H54 (cell line): ENCODE measurements at regions not wholly inside any gene's neighbourhood (a gene's known extent, or its start where the extent isn't known, plus 50 kb on each side); places are given as distances from the start of the nearest gene placed in this dataset.

ENCODE experiments used
- DNase-seq: peaks from one replicate; pipeline ENCODE4 v3.0.0; 2011; ENCODE audit warnings: low spot score, mixed read lengths; ENCODE audit not compliant: insufficient read length
- FAIRE-seq: peaks from 3 replicates; lab custom pipeline; 2011; peaks lifted over from hg19 to GRCh38; lab: Jason Lieb, UNC
- POLR2A ChIP-seq: IDR thresholded peaks from 2 replicates; pipeline ENCODE4 v1.6.1; 2011; ENCODE audit warnings: low read depth, mild to moderate bottlenecking, low read length

DNA sequence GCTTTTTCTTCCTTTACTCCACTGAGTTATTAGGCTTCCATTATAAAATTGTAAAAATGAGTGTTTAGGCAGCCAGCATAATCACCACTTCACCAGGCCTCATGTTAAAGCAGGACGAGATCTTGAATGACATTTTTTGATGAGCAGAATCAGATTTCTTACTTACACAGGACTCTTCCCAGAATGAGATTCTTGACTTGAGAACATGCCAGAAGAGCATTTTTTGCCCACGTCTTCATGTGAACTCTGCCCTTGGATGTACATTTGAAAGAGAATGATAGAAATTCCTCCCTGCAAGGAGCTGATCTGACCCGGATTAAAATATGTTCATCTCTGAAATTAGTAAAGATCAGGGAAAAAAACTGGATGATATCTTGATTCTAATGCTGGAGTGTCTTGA lies 212.1 kb upstream of the ADRA1B start:
- TF ChIP-seq POLR2A: no peak
- DNase-seq (no peak), FAIRE-seq (no peak)

DNA sequence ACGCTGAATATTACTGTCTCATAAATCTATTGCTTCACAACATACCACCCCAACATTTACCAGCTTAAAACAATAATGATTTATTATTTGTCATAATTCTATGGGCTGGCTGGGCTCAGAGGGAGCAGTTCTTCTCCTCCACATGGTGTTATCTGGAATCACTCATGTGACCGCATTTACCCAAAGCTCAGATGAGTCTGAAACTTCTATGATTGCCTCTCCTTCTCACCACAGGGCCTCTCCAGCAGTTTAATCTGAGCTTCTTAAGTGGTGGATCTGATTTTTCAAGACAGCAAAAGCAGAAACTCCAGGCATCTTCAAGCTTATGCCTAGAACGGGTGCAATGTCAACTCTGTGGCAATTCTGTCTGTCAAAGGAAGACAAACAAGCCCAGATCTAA lies 210.3 kb upstream of the ADRA1B start:
- FAIRE-seq (no peak), DNase-seq (no peak)
- TF ChIP-seq POLR2A: no peak

DNA sequence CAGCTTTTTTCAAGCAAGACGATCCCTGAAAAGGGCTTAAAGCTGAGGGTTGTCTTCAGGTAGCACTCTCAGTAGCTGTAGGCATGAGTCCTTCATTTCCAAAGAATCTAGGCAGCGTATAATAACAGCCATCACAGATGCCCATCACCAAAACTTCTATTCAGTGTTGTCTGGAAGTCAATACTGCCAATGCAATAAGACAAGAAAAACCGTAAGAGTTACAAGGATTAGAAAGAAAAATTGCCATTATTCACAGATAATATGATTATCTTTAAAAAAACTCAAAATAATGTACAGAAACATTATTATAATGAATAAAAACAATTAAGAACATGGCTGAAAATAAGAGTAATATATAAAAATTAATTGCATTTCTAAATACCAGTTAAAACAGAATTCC lies 208.2 kb upstream of the ADRA1B start:
- DNase-seq (no peak), FAIRE-seq (no peak)
- no peak for TF ChIP-seq POLR2A

DNA sequence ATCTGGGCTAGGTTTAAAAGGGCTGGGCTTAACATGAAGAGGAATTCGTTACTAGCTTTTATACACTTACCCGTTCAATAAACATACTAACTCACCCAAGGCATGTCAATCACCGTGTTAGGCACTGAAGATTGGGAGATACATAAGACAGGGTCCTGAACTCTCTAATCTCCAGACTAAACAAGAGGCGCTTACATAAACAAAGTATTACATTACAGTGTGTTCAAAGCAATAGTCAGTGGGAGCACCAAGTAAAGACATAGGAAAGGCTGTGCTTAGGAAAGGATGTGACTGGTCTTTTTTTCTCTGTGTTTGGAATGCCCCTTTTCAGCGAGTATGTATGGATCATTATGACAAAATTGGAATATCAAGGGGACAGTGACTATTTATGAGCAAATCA lies 203.6 kb upstream of the ADRA1B start:
- no peak for TF ChIP-seq POLR2A
- DNase-seq (no peak), FAIRE-seq (no peak)

DNA sequence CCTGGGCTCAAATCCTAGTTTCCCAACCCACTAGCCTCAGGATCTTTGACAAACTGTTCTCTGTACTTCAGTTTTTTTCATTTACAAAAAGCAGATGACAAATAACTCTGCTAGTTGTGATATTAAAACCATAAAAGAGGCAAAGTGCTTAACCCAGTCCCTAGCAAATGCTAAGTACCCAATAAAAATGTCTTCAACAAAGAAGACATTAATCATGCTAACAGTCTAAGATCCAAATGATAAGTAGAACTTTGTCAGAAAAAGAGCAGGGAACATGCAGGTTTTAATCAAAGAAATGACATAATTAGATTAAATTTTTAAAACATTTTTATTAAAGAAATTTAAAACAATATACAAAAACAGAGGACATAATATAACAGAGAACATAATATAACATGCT lies 203.0 kb upstream of the ADRA1B start:
- TF ChIP-seq POLR2A: no peak
- FAIRE-seq (no peak), DNase-seq (no peak)

DNA sequence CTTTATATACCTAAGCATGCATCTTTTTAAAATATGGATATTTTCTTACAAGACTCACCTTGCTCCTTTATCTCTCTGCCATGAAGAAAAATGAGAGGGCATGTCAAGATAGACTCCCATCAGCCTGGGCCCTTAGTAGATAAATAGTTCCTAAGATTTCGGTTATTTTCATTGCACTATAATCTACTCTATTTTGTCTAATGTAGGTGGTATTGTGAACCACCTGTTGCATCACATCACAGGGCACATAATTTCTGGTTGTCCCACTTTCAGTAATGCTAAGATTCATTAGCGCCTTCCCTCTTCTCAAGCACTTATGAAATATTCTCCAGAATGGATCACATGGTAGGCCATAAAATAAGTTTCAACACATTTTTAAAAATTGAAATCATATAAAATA lies 202.5 kb upstream of the ADRA1B start:
- TF ChIP-seq POLR2A: no peak
- DNase-seq (no peak), FAIRE-seq (no peak)

DNA sequence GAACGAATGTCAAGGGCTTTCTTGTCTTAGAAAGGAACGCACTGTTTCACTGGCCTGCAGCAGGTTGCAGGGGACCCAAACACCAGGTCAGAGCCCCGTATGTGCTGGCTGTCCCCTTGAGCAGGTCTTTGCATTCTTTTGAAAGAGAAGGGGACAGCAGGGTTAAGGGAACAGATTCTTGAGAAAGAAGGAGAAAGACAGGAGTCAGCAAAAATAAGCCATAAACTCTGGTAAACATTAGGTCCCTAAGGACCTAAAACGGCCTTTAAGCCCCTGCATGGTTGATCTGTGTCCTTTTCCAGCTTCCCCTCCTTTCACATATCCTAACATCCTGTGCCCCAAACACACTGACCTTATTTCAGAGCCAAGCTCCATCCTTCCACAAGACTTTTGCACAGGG lies 190.8 kb upstream of the ADRA1B start:
- DNase-seq (no peak), FAIRE-seq (no peak)

DNA sequence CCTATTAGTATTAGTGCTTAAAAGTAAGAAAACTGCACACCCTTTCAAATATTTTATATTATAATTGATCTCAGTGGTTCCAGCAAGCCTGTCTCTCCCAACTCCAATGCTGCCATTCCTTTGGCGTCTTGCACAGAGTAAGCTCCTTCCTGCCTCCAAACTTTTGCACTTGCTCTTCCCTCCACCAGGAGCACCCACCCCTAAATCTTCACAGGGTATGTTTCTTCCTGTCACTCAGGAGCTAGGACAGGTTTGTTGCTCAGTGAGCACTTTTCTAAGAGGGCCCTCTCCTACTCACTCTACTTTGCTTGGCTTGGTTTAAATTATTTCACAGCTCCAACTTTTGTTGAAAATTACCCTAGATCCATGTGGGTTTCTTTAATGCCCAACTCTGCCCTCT lies 189.1 kb upstream of the ADRA1B start:
- no peak for FAIRE-seq
- TF ChIP-seq POLR2A: no peak
- no peak for DNase-seq

More for the DNA sequence above, 190.8 kb upstream of the ADRA1B start:
- no peak for TF ChIP-seq POLR2A

DNA sequence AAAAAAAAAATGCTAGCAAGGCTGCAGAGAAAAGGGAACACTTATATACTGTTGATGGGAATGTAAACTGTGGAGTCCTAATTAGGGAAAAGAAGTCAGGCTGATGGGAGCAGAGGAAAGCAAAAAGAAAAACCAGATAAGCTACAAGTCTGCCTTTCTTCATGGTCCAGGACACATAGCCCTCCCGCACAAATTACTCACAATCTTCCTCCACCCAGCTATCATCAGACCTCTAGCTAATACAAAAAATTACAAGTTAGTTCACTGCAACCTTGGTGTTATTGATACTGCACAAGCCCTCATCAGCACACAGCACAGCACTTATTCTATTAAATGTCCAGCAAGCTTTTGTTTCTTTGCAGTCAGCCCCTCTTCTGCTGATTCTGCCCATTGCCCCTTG lies 186.0 kb upstream of the ADRA1B start:
- DNase-seq (no peak), FAIRE-seq (no peak)
- TF ChIP-seq POLR2A: no peak

DNA sequence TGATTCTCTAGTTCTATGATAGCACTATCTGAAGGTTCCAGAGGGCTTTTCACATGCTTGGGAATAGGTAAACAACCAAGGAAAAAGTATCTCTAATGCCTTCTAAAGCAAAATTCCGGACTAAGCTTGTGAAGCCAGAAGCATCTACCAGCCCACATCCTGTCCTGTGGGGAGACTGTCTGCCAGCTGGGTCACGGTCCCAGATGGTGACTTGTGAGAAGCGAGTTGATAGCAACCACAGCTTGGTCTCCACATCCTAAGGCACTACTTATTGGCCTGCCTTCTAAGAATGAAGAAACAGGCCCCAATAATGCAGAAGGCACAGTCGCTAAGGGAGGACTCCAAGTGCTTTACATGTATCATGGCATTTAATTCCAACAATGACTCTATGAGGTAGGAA lies 184.1 kb upstream of the ADRA1B start:
- no peak for DNase-seq
- FAIRE-seq: no peak
- no peak for TF ChIP-seq POLR2A

DNA sequence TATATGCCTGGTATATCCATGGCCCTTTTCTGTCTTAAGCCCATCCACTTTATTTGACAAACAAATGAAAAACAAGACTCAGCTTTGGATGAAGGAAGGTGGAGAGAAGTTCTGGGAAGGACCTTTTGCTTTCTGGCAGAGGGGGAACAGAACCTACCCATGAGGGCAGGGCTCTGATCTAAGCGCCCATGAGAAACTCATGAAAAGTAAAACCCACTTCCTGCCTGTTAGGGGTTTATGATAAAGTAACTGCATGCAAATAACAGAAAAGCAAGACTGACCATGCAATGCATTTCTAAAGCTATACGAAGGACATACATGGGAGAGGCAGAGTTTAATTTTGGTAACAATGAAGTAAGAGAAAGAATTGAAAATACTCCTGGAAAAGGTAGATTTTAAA lies 181.9 kb upstream of the ADRA1B start:
- no peak for TF ChIP-seq POLR2A
- FAIRE-seq: no peak
- no peak for DNase-seq

DNA sequence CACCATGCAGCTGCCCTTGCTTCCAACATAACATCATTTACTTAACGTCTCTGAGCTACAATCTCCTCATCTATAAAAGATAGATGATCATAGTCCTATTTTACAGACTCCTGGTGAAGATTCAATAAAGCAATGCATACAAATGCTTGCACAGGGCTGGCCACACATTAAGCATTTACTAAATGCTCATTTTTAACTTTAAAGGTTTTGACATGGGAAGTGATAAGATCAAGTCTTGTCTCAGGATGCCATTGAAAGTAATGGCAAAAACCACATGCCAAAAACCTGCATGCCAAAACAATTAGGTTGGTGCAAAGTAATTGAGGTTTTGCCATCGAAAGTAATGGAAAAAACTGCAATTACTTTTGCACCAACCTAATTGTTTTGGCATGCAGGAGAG lies 181.2 kb upstream of the ADRA1B start:
- FAIRE-seq (no peak), DNase-seq (no peak)
- no peak for TF ChIP-seq POLR2A

DNA sequence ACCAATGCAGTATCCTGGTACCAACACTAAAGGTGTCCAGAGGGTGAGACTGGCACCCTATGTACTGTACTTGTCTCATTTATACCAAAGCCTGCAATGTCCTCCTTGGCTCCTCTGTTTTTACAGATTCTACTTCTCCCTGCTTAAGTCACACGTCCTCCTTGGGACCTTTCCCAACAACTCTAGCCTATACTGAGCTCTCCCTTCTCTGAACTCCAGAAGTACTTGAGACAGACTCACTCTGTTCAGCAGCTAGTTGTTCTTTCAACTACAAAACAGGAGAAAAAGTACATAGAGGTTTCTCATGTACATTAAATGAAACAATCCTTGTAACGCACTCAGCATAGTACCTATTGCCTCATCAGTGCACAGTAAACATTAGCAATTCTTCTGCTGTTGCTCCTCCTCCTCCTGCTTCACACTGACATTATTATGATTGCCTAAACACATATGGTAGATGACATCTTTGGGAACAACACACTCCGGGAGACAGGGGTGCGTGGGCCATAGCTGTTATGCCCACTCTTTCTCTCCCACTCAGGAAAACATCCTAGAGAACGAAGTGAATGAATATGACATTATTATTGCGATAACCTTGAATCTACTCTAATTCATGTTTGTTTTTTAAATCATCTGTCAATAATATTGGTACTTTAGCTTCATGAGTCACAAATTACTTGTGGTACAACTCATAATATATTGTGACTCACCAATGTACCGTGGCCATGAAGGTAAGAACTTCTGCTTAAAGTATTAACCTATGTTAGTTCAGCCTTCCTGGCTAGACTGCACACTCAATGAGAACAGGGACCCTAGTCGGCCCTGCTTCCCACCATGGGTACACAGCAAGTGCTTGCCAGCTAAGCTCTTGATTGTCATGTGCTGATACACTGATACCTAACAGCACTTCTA lies 180.3 kb upstream of the ADRA1B start:
- no peak for FAIRE-seq
- no peak for TF ChIP-seq POLR2A
- DNase-seq: no peak

DNA sequence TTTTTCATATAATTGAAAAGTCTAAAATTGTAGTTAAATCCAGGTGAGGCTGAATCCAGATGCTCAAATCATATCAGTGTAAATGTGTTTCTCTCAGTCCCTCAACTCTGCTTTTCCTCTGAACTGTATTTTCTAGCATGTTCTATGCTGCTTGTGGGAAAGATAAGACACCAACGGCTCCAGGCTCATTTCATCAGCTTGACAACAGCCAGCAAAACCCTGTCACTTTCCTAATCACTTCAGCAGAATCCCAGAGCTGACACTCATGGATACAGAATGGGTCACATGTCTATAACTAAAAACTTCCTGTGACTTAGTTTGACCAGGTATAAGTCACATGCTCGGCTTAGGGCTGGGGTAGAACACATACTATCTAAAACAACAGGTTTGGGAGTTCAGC lies 179.4 kb upstream of the ADRA1B start:
- no peak for TF ChIP-seq POLR2A
- DNase-seq (no peak), FAIRE-seq (no peak)

DNA sequence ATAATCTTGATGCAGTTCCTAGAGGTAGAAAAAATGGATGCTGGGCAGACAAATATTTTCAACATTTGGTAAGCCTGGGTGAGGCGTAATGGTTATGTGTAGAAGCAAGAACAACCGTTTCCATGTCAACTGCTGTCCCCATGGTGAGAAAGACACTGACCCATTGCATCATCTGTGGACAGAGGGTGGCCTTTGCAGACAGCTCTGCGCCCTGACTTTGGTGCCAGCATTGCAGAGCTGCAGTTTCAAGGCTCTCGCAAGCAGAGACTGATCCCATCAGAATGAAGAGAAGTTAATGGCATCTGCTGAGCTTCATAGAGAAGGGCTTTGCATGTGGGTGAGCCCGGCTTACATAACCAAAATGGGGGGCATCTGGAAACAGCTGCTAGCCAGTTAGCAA lies 179.0 kb upstream of the ADRA1B start:
- TF ChIP-seq POLR2A: no peak
- FAIRE-seq (no peak), DNase-seq (no peak)

DNA sequence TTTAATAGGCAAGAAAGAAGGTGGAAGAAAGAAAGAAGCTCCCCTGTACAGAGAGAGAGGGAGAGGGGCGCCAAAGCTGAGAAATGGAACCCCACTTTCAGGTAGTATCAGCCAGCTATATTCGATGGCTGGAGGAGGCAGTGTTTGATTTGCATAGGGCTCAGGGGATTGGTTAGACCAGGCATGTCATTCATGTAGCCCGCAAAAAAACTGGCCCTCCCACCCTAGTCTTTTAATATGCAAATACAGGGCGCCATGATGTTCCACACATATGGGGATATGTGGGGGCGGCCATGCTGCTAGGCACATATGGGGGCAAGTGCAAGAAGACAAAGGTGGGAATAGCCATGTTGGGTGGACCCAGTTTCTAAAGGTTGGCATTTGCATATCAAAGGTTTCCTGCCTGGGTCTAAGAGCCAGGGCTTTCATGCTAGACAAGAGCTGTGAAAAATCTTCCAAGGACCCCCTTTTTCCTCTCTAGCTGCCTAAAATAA lies 174.4 kb upstream of the ADRA1B start:
- no peak for TF ChIP-seq POLR2A
- no peak for FAIRE-seq

More for the DNA sequence above, 174.4 kb upstream of the ADRA1B start:
- no peak for DNase-seq
